GM23248 (cell line): ENCODE measurements at regions not wholly inside any gene's neighbourhood (a gene's known extent, or its start where the extent isn't known, plus 50 kb on each side); places are given as distances from the start of the nearest gene placed in this dataset.
"Not testable (repeated sequence)": the region's sequence is repeated elsewhere in the genome, so short reads cannot be mapped to it uniquely, and the experiment has no call there.

Experiments used
- DNase-seq: peaks from one replicate; pipeline ENCODE4 v3.0.0-alpha.2; 2015
- H2AFZ ChIP-seq: fragments of 200-600 bp; sonication (generic); 2 replicates; pipeline ENCODE4 v1.6.1; 2016; ENCODE audit warnings: antibody characterized with exemption
- H3F3A ChIP-seq: fragments of 200-600 bp; sonication (generic); 2 replicates; pipeline ENCODE4 v1.6.1; 2016; ENCODE audit warnings: mild to moderate bottlenecking, antibody characterized with exemption, mixed run types; ENCODE audit not compliant: insufficient read depth
- H3K27ac ChIP-seq: fragments of 200-600 bp; sonication (generic); 2 replicates; pipeline ENCODE4 v1.5.1; 2016; ENCODE audit warnings: mild to moderate bottlenecking
- H3K27me3 ChIP-seq: fragments of 200-600 bp; sonication (generic); replicated peaks from 2 replicates; pipeline ENCODE4 v1.6.1; 2016; ENCODE audit warnings: mild to moderate bottlenecking; ENCODE audit not compliant: insufficient read depth
- H3K36me3 ChIP-seq: fragments of 200-600 bp; sonication (generic); 2 replicates; pipeline ENCODE4 v1.6.1; 2016; ENCODE audit warnings: low read depth, mild to moderate bottlenecking
- H3K4me1 ChIP-seq: fragments of 200-600 bp; sonication (generic); 2 replicates; pipeline ENCODE4 v1.6.1; 2016; ENCODE audit warnings: mild to moderate bottlenecking; ENCODE audit not compliant: insufficient read depth
- H3K4me2 ChIP-seq: fragments of 200-600 bp; sonication (generic); one replicate; pipeline ENCODE4 v1.6.1; 2016; ENCODE audit warnings: mild to moderate bottlenecking; ENCODE audit not compliant: unreplicated experiment
- H3K4me3 ChIP-seq: fragments of 200-600 bp; sonication (generic); 2 replicates; pipeline ENCODE4 v1.5.1; 2016; ENCODE audit warnings: mild to moderate bottlenecking
- H3K79me2 ChIP-seq: fragments of 200-600 bp; sonication (generic); 2 replicates; pipeline ENCODE4 v1.6.1; 2016; ENCODE audit warnings: mild to moderate bottlenecking; ENCODE audit not compliant: insufficient read depth
- H3K9ac ChIP-seq: fragments of 200-600 bp; sonication (generic); 2 replicates; pipeline ENCODE4 v1.6.1; 2016; ENCODE audit warnings: mild to moderate bottlenecking
- H3K9me2 ChIP-seq: fragments of 200-600 bp; sonication (generic); 2 replicates; pipeline ENCODE4 v1.6.1; 2016; ENCODE audit warnings: mixed run types, mild to moderate bottlenecking, moderate library complexity; ENCODE audit not compliant: insufficient read depth
- H3K9me3 ChIP-seq: fragments of 200-600 bp; sonication (generic); one replicate; pipeline ENCODE4 v1.6.1; 2017; ENCODE audit warnings: low read depth
- H4K20me1 ChIP-seq: fragments of 200-600 bp; sonication (generic); 2 replicates; pipeline ENCODE4 v1.6.0; 2016; ENCODE audit not compliant: insufficient read depth
- EZH2 ChIP-seq: fragments of 200-600 bp; sonication (generic); IDR thresholded peaks from 2 replicates; pipeline ENCODE4 v1.6.1; 2018; ENCODE audit warnings: antibody characterized with exemption, mild to moderate bottlenecking; ENCODE audit not compliant: insufficient read depth, poor library complexity, severe bottlenecking
- EZH2phosphoT487 ChIP-seq: fragments of 200-600 bp; sonication (generic); IDR thresholded peaks from 2 replicates; pipeline ENCODE4 v1.6.1; 2018; ENCODE audit warnings: antibody characterized with exemption, moderate library complexity, mild to moderate bottlenecking, low read depth; ENCODE audit not compliant: insufficient read depth
- WGBS, 2 experiments: methylation state at CpG; one replicate each; pipeline ENCODE4 v1.1.6; 2015 to 2017; ENCODE audit warnings: low lambda C conversion rate in 2 of 2, low coverage in 1 of 2; ENCODE audit errors: missing lambda C conversion rate in 2 of 2; 5-methylcytosine and 5-hydroxymethylcytosine counted together
- in situ Hi-C: fragments of 300-500 bp; cut with MboI; formaldehyde crosslinking; loops from 2 replicates; pipeline ENCODE4 v1.15.0; 2020

GRCh38 chr12:131561051-131561450, 149.8 kb upstream of the SFSWAP start:
- DNase-seq: no peak
- Histone ChIP-seq H3K4me1 (no peaks in the 10 kb centered on the region), H3K79me2 (no peaks in the 10 kb centered on the region), H4K20me1 (no peaks in the 10 kb centered on the region), H3K9ac (no peak overlapping the region), H3K9me2 (no peaks in the 10 kb centered on the region), H3K27ac (no peak overlapping the region), H3K9me3 (no peaks in the 10 kb centered on the region), H3F3A (no peaks in the 10 kb centered on the region), H3K27me3 (no peaks in the 10 kb centered on the region), H2AFZ (no peak overlapping the region), H3K4me2 (no peak overlapping the region), H3K36me3 (no peaks in the 10 kb centered on the region), H3K4me3 (no peak overlapping the region)
- TF ChIP-seq EZH2phosphoT487: no peak
- TF ChIP-seq EZH2: no peak
- in situ Hi-C loops: no loop called here
- 34 to 35% methylated on average over 5 of the region's 5 CpGs for WGBS, 2 experiments

DNA sequence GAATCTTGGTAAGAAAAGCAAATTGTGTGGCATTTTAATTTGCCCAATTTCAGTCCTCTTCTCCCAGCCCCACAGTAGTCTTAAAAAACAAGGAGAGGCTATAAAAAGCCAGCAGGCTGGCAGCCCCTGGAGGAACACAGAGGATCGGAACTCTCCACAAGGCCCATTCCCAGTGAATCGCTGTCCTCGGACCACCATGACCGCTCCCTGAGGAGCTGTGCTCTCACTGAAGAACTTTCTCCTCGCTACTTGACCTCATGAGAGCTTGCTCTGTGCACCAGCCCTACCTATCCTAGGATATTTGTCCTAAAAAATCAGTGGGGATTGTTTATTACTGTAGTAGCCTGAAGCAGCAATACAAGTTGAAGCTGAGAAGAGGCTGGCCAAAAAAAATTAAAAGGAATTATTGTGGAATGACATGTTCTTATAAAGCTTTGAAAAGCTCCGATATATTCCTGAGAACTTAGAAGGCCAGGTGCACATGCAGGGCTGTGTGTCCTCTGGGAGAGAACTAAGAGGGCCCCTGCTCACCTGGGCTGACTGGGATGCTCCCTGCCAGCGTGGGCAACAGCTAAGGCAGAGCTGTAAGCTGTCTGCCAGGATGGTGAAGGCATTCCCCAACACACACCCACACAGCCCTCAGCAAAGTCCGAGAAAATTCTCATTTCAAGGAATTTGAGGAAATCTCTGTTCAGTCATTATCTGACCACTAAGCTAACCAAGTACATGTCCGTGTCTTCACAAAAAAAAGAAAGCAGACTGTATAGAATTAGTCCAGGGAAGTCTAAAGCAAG, 148.8 kb upstream of the SFSWAP start:
- TF ChIP-seq EZH2: no peak
- no peak for TF ChIP-seq EZH2phosphoT487
- WGBS, 2 experiments: 52 to 55% methylated on average over 9 of the region's 9 CpGs

GRCh38 chr12:131564138-131564727, 146.7 kb upstream of the SFSWAP start:
- DNase-seq, H3K4me1 ChIP-seq, H3K36me3 ChIP-seq, in situ Hi-C loops, H3K4me2 ChIP-seq, H3K9me3 ChIP-seq, H3K27ac ChIP-seq, H2AFZ ChIP-seq, H3F3A ChIP-seq, H3K4me3 ChIP-seq, H3K9ac ChIP-seq, H4K20me1 ChIP-seq, H3K79me2 ChIP-seq, H3K27me3 ChIP-seq, H3K9me2 ChIP-seq: not testable (repeated sequence)
- WGBS, 2 experiments: 16 to 22% methylated on average over 11 to 12 of the region's 12 CpGs

More for the DNA sequence above, 148.8 kb upstream of the SFSWAP start:
- in situ Hi-C loops: no loop called here
- H3K27me3 ChIP-seq: no peaks in the 10 kb centered on the region
- no peak overlapping the region for H3K9ac ChIP-seq
- H2AFZ ChIP-seq: no peak overlapping the region
- H3F3A ChIP-seq: no peaks in the 10 kb centered on the region
- H3K9me2 ChIP-seq: no peaks in the 10 kb centered on the region
- DNase-seq: no peak
- H3K36me3 ChIP-seq: no peaks in the 10 kb centered on the region
- no peaks in the 10 kb centered on the region for H3K79me2 ChIP-seq
- H3K9me3 ChIP-seq: no peaks in the 10 kb centered on the region
- no peak overlapping the region for H3K27ac ChIP-seq
- no peaks in the 10 kb centered on the region for H3K4me1 ChIP-seq
- no peak overlapping the region for H3K4me3 ChIP-seq
- no peaks in the 10 kb centered on the region for H4K20me1 ChIP-seq
- H3K4me2 ChIP-seq: no peak overlapping the region

DNA sequence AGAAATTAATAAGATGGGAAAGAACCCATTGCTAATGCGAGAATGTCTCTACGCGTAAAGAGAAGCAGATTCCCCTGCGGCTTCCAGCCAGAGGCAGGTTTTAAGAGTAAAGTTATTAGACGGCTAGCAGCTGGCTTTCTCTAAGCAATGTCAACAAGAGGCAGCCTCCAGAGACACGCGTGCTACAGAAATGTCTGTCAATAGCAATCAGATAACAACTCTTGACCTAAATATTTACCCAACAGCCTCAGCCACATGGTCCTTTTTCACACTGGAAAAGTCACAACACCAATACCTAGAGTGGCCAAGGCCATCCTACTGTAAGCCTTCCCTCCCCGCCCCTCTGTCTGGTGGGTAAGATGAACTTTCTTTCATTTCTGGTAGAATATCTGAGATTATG, 146.0 kb upstream of the SFSWAP start:
- no peak for TF ChIP-seq EZH2phosphoT487
- no peak for TF ChIP-seq EZH2
- Histone ChIP-seq H3K9me3 (no peaks in the 10 kb centered on the region), H4K20me1 (no peaks in the 10 kb centered on the region), H3K4me1 (no peaks in the 10 kb centered on the region), H3K36me3 (no peaks in the 10 kb centered on the region), H3K4me3 (no peak overlapping the region), H3K4me2 (no peak overlapping the region), H3K9ac (no peak overlapping the region), H2AFZ (no peak overlapping the region), H3F3A (no peaks in the 10 kb centered on the region), H3K27ac (no peak overlapping the region), H3K79me2 (no peaks in the 10 kb centered on the region), H3K27me3 (no peaks in the 10 kb centered on the region), H3K9me2 (no peaks in the 10 kb centered on the region)
- 51 to 60% methylated on average over 8 of the region's 8 CpGs for WGBS, 2 experiments
- in situ Hi-C loops: no loop called here
- no peak for DNase-seq
